GM12878 (cell line): ENCODE measurements at regions not wholly inside any gene's neighbourhood (a gene's known extent, or its start where the extent isn't known, plus 50 kb on each side); places are given as distances from the start of the nearest gene placed in this dataset.

Source experiments
- ATAC-seq: fragments of 200-7000 bp; cut with Tn5 transposase; 3 replicates; pipeline ENCODE4 v1.9.1; 2020; ENCODE audit warnings: mild to moderate bottlenecking, moderate library complexity
- BruUV-seq: library from RNA; stranded (reverse); fragments of 400-500 nt; replicated peaks from 2 replicates; lab custom pipeline; 2021; lab: Mats Ljungman, UMichigan
- CTCF ChIA-PET: fragments of 300-600 bp; sonication (Branson Sonifier 250); formaldehyde crosslinking; extraction: SDS; loops from one replicate; lab custom pipeline; 2021; ENCODE audit warnings: inconsistent platforms; lab: Yijun Ruan, JAX
- POLR2A ChIA-PET: fragments of 350-600 bp; formaldehyde crosslinking; extraction: SDS; loops from one replicate; lab custom pipeline; 2021; ENCODE audit warnings: inconsistent platforms; lab: Charles Lee
- RAD21 ChIA-PET: fragments of 300-600 bp; sonication (Branson Sonifier 250); formaldehyde crosslinking; loops from one replicate; lab custom pipeline; 2023; ENCODE audit warnings: antibody characterized with exemption; ENCODE audit not compliant: unreplicated experiment; lab: Charles Lee
- SMC1A ChIA-PET: fragments of 300-600 bp; sonication (Branson Sonifier 250); formaldehyde crosslinking; loops from one replicate; lab custom pipeline; 2023; ENCODE audit not compliant: unreplicated experiment, uncharacterized antibody; lab: Charles Lee
- DNase-seq: peaks from one replicate; pipeline ENCODE4 v3.0.0-alpha.2; 2011; ENCODE audit warnings: low read depth, low spot score
- FAIRE-seq: peaks from 3 replicates; lab custom pipeline; 2011; peaks lifted over from hg19 to GRCh38; lab: Jason Lieb, UNC
- H2AFZ ChIP-seq: 2 replicates; pipeline ENCODE4 v1.6.0; 2011; ENCODE audit warnings: low read depth, low read length, control low read depth; ENCODE audit not compliant: control insufficient read depth
- H3K27ac ChIP-seq: 2 replicates; pipeline ENCODE4 v1.5.1; 2011; ENCODE audit warnings: control low read depth; ENCODE audit not compliant: control insufficient read depth, insufficient read depth
- H3K27me3 ChIP-seq, 2 experiments: replicated peaks in 1 of 2; 2 replicates each; pipeline versions ENCODE4 v1.6.0 to v1.6.1; 2011; ENCODE audit warnings: low read length in 1 of 2; ENCODE audit not compliant: control insufficient read depth in 2 of 2, insufficient read depth in 2 of 2
- H3K36me3 ChIP-seq, 2 experiments: 2 replicates each; pipeline ENCODE4 v1.5.1; 2011; ENCODE audit warnings: low read length in 1 of 2; ENCODE audit not compliant: control insufficient read depth in 2 of 2, insufficient read depth in 2 of 2
- H3K4me1 ChIP-seq: 2 replicates; pipeline ENCODE4 v1.6.1; 2011; ENCODE audit warnings: mild to moderate bottlenecking, low read length, moderate library complexity, mixed read lengths; ENCODE audit not compliant: control insufficient read depth, insufficient read depth
- H3K4me2 ChIP-seq: 2 replicates; pipeline ENCODE4 v1.6.0; 2011; ENCODE audit warnings: control low read depth; ENCODE audit not compliant: control insufficient read depth, insufficient read depth
- H3K4me3 ChIP-seq: fragments of 200-600 bp; sonication (generic); 2 replicates; pipeline ENCODE4 v1.5.1; 2016
- H3K79me2 ChIP-seq: 2 replicates; pipeline ENCODE4 v1.6.0; 2011; ENCODE audit warnings: low read length; ENCODE audit not compliant: control insufficient read depth, insufficient read depth
- H3K9ac ChIP-seq: 2 replicates; pipeline ENCODE4 v1.8.0; 2011; ENCODE audit warnings: low read length, control low read depth, mixed read lengths; ENCODE audit not compliant: control insufficient read depth, insufficient read depth
- H3K9me3 ChIP-seq: replicated peaks from 3 replicates; pipeline ENCODE4 v1.5.1; 2011; ENCODE audit warnings: mild to moderate bottlenecking, low read length; ENCODE audit not compliant: control insufficient read depth, insufficient read depth
- H4K20me1 ChIP-seq: 2 replicates; pipeline ENCODE4 v1.6.0; 2011; ENCODE audit not compliant: control insufficient read depth, insufficient read depth
- BMI1 ChIP-seq: fragments of 450-650 bp; IDR thresholded peaks from 2 replicates; pipeline ENCODE4 v1.6.1; 2016; ENCODE audit warnings: mild to moderate bottlenecking, moderate library complexity, borderline replicate concordance
- CHD4 ChIP-seq: fragments of 200-600 bp; sonication (generic); IDR thresholded peaks from 2 replicates; pipeline ENCODE4 v1.6.1; 2016; ENCODE audit warnings: mild to moderate bottlenecking
- DPF2 ChIP-seq: fragments of 450-650 bp; IDR thresholded peaks from 2 replicates; pipeline ENCODE4 v1.6.1; 2017; ENCODE audit warnings: mild to moderate bottlenecking
- EED ChIP-seq: sonication (generic); IDR thresholded peaks from 2 replicates; pipeline ENCODE4 v1.6.1; 2016; ENCODE audit warnings: antibody characterized with exemption, low read depth
- GATAD2B ChIP-seq: fragments of 450-650 bp; conservative IDR thresholded peaks from 2 replicates; pipeline ENCODE4 v1.6.1; 2017; ENCODE audit warnings: low read depth, mild to moderate bottlenecking, moderate library complexity
- HDAC6 ChIP-seq: fragments of 200-600 bp; sonication (generic); IDR thresholded peaks from one replicate; pipeline ENCODE4 v1.8.0; 2017; ENCODE audit warnings: antibody characterized with exemption; ENCODE audit not compliant: unreplicated experiment
- KLF5 ChIP-seq: fragments of 450-650 bp; IDR thresholded peaks from 2 replicates; pipeline ENCODE4 v1.6.1; 2014; ENCODE audit warnings: mild to moderate bottlenecking; ENCODE audit not compliant: partially characterized antibody
- NFIC ChIP-seq: IDR thresholded peaks from 2 replicates; pipeline ENCODE4 v1.6.1; 2012; ENCODE audit warnings: low read depth, mild to moderate bottlenecking, inconsistent platforms, low read length, moderate library complexity
- NFYA ChIP-seq: IDR thresholded peaks from 2 replicates; pipeline ENCODE4 v1.6.1; 2011; ENCODE audit warnings: low read depth, mild to moderate bottlenecking, low read length, improper control_type of control experiment, borderline replicate concordance
- NKRF ChIP-seq: fragments of 450-650 bp; conservative IDR thresholded peaks from 2 replicates; pipeline ENCODE4 v1.6.1; 2017; ENCODE audit warnings: mild to moderate bottlenecking, moderate library complexity
- NR2F1 ChIP-seq: fragments of 450-650 bp; conservative IDR thresholded peaks from 2 replicates; pipeline ENCODE4 v1.6.1; 2017; ENCODE audit warnings: mild to moderate bottlenecking
- NRF1 ChIP-seq: conservative IDR thresholded peaks from 2 replicates; pipeline ENCODE4 v1.6.1; 2011; ENCODE audit warnings: mild to moderate bottlenecking, low read depth, low read length, improper control_type of control experiment
- PBX3 ChIP-seq: IDR thresholded peaks from 2 replicates; pipeline ENCODE4 v1.6.1; 2011; ENCODE audit warnings: mild to moderate bottlenecking, low read depth, low read length, moderate library complexity; ENCODE audit not compliant: insufficient replicate concordance
- SKIL ChIP-seq: fragments of 450-650 bp; IDR thresholded peaks from 2 replicates; pipeline ENCODE4 v1.6.1; 2017; ENCODE audit warnings: mild to moderate bottlenecking, low read depth, inconsistent platforms; ENCODE audit not compliant: poor library complexity, severe bottlenecking
- SMARCA5 ChIP-seq: fragments of 450-650 bp; IDR thresholded peaks from 2 replicates; pipeline ENCODE4 v1.6.1; 2017; ENCODE audit warnings: mild to moderate bottlenecking
- SRF ChIP-seq, 2 experiments: IDR thresholded peaks; 2 replicates each; pipeline ENCODE4 v1.6.1; 2011; ENCODE audit warnings: low read depth in 2 of 2, low read length in 2 of 2, mild to moderate bottlenecking in 1 of 2, moderate library complexity in 1 of 2
- ZBTB4 ChIP-seq: fragments of 450-650 bp; formaldehyde crosslinking; IDR thresholded peaks from 2 replicates; pipeline ENCODE4 v1.4.0; 2022; ENCODE audit warnings: mild to moderate bottlenecking, moderate library complexity
- ZNF622 ChIP-seq: fragments of 450-650 bp; IDR thresholded peaks from 2 replicates; pipeline ENCODE4 v1.6.1; 2017; ENCODE audit warnings: mild to moderate bottlenecking, inconsistent platforms
- ZSCAN29 ChIP-seq: fragments of 450-650 bp; IDR thresholded peaks from 2 replicates; pipeline ENCODE4 v1.6.1; 2017; ENCODE audit warnings: mild to moderate bottlenecking, moderate library complexity
- WGBS: methylation state at CpG from one replicate; pipeline ENCODE4 v1.1.6; 2016; ENCODE audit warnings: low lambda C conversion rate; ENCODE audit not compliant: insufficient replicate concordance, insufficient coverage; ENCODE audit errors: missing lambda C conversion rate; 5-methylcytosine and 5-hydroxymethylcytosine counted together
- in situ Hi-C: fragments of 300-500 bp; cut with MboI; formaldehyde crosslinking; loops from 9 replicates; pipeline ENCODE4 v1.14.3; 2018; ENCODE audit warnings: mixed read lengths
- intact Hi-C: fragments of 100-400 bp; cut with micrococcal nuclease; formaldehyde crosslinking; loops from one replicate; pipeline ENCODE4 v1.14.2; 2022; ENCODE audit not compliant: unreplicated experiment

- FAIRE-seq (no peak), ATAC-seq (no peak), DNase-seq (no peak)
- ChIA-PET SMC1A (no interaction called here), POLR2A (no interaction called here), RAD21 (no interaction called here), CTCF (no interaction called here)
- 50% methylated on average over 9 of the region's 9 CpGs for WGBS
- Histone ChIP-seq H2AFZ (no peak overlapping the region), H3K9ac (no peak overlapping the region), H3K27me3 (no peaks in the 10 kb centered on the region), H4K20me1 (no peaks in the 10 kb centered on the region), H3K9me3 (no peaks in the 10 kb centered on the region; the same call in 2 of the 3 replicates), H3K4me1 (no peaks in the 10 kb centered on the region), H3K79me2 (no peaks in the 10 kb centered on the region), H3K27ac (no peak overlapping the region), H3K4me2 (no peak overlapping the region), H3K36me3 (no peaks in the 10 kb centered on the region), H3K4me3 (no peak overlapping the region)
- no TSS peak for BruUV-seq
- intact Hi-C loops = no loop called here
- in situ Hi-C loops = no loop called here
- TF ChIP-seq KLF5 (no peak), NKRF (no peak), SKIL (no peak), NFYA (no peak), NR2F1 (no peak), DPF2 (no peak), ZSCAN29 (no peak), SRF (IDR thresholded peaks at IDR 0.05; ENCODE audit: low read depth in 2 of 2, low read length in 2 of 2) (no peak), SMARCA5 (no peak), PBX3 (no peak), BMI1 (no peak), ZBTB4 (CRISPR knock-in tag) (no peak), EED (no peak), ZNF622 (no peak), NFIC (no peak), GATAD2B (no peak), CHD4 (no peak), HDAC6 (no peak), NRF1 (no peak)
Measured at GRCh38 chr2:236959876-236960275, 125.8 kb upstream of the COPS8 start.
